ENCODE measurements at regions not wholly inside any gene's neighbourhood (a gene's known extent, or its start where the extent isn't known, plus 50 kb on each side); places are given as distances from the start of the nearest gene placed in this dataset.

DNA sequence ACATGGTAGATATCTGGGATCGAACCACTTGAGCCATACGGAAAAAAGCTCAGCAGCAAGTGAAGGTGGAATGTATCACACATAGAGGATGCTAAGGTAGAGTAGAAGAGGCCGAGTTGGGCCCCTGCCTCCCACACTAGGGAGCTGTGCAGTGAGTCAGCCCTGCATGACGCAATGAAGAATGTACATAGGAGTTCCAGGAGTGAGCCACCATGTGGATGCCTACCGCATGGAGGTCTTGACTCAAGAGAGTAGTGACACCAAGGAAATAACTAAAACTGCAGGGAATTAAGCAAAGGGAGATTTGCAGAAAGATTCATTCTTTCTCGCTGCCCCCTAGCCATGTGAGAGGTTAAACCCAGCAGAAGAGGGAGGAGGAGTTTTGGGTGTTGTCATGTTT, 389.6 kb upstream of the IGFBP7 start:
- no peak for TF ChIP-seq CTCF (IDR thresholded peaks at IDR 0.05 in 8 of 11, conservative IDR thresholded peaks at IDR 0.05 in 3 of 11)
- no peak for TF ChIP-seq POLR2A (IDR thresholded peaks at IDR 0.05)

Data from spleen (tissue), 7 donors.